ENCODE measurements at regions not wholly inside any gene's neighbourhood (a gene's known extent, or its start where the extent isn't known, plus 50 kb on each side); places are given as distances from the start of the nearest gene placed in this dataset.
"Not testable (repeated sequence)": the region's sequence is repeated elsewhere in the genome, so short reads cannot be mapped to it uniquely, and the experiment has no call there.

DNA sequence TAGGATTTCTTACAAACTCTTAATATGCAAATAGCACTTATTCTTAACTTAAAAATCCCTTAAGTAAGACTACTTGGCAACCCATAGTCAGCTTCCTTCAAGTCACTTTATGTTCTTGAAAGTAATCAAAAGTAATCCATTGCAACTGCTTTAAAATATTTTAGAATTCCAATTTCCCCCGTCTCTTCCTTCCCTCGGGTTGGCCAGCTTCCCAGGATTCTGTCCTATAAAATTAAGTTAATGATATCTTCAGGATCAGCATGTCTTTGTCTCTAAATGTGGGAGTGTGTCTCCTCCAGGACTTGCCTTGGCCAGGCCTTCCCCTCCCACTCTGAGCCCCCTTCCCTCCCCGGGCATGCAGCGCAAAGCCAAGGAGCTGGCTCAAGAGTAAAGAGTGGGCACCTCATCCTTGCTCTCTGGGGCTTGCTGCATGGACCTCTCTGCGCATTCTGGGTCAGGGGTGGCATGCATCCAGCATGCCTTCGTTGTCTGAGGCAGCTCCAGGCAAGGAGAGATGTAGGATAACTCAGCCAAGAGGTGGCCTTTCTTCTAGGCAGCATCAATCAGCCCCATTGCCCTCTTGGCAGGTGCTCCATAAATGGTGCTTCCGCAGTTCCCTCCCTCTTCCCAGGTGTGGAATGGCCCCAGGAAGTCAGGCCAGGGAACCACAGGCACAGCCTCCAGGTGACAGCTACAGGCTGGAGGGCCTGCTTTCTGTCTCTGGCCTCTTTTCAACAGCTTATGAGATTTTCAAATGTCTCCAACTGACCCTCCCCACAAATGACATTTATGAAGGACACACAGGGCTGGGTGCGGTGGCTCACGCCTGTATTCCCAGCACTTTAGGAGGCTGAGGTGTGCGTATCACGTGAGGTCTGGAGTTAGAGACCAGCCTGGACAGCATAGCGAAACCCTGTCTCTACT, 108.7 kb upstream of the ALDH1A3 start:
- Histone ChIP-seq H3K4me3 (ENCODE audit: low read depth, low read length) (no peak overlapping the region), H3K36me3 (ENCODE audit: control insufficient read depth, insufficient read depth, low read length) (no peaks in the 10 kb centered on the region), H3K27ac (ENCODE audit: low read depth, low read length) (no peak overlapping the region), H3K9me3 (ENCODE audit: control insufficient read depth, insufficient read depth, low read length) (peaks cover 4% of the 10 kb centered on the region; the same call in 1 of the 2 replicates), H3K9ac (ENCODE audit: low read depth, low read length) (no peak overlapping the region), H3K27me3 (ENCODE audit: control insufficient read depth, insufficient read depth, low read length) (no peaks in the 10 kb centered on the region), H3K4me1 (ENCODE audit: control insufficient read depth, insufficient read depth, low read length) (peaks cover 12% of the 10 kb centered on the region; the same call in 1 of the 2 replicates)

DNA sequence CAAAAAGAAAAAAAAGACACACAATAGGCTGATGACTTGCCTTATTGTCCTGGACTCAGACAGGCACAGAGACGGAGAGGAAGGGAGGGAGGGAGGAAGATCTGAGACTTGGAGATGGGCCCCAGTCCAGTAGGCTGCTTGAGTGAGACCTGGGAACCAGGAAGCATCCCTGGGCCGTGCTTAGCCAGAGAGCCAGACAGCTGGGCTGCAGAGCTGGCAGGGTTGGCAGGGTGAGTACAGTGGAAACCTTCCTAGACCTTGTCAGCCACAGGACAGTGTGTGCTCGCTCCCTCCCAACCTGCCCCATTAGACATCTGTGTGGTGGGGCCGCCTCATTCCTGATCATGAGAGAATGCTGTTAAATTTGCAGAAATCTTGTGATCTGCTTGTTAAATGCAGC, 107.9 kb upstream of the ALDH1A3 start:
- no peaks in the 10 kb centered on the region for H3K27me3 ChIP-seq (ENCODE audit: control insufficient read depth, insufficient read depth, low read length)
- H3K36me3 ChIP-seq (ENCODE audit: control insufficient read depth, insufficient read depth, low read length), result no peaks in the 10 kb centered on the region
- peaks cover 12% of the 10 kb centered on the region; the same call in 1 of the 2 replicates for H3K4me1 ChIP-seq (ENCODE audit: control insufficient read depth, insufficient read depth, low read length)
- H3K9me3 ChIP-seq (ENCODE audit: control insufficient read depth, insufficient read depth, low read length), result peaks cover 7% of the 10 kb centered on the region; the same call in 1 of the 2 replicates
- no peak overlapping the region for H3K27ac ChIP-seq (ENCODE audit: low read depth, low read length)
- no peak overlapping the region for H3K9ac ChIP-seq (ENCODE audit: low read depth, low read length)
- H3K4me3 ChIP-seq (ENCODE audit: low read depth, low read length), result no peak overlapping the region

DNA sequence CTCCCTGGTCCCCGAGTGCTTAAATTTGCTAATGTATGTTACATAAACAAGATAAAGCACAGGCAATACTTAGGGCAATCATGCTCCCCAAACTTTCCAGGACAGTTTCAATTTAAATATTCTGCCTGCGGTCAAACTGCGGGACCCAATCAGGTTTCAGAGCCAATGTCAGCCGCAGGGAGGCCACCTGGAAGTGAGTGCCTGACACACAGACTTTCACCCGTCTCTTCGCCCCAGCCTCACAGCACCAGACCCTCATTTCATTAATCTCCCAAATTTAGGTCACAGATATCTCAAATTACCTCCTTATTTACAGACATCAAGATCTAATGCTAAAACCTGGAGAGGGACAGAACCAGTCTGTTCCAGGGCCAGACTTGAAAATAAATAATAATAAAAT, 107.2 kb upstream of the ALDH1A3 start:
- H3K9me3 ChIP-seq (ENCODE audit: control insufficient read depth, insufficient read depth, low read length), result peaks cover 7% of the 10 kb centered on the region; the same call in 1 of the 2 replicates
- H3K9ac ChIP-seq (ENCODE audit: low read depth, low read length), result no peak overlapping the region
- H3K4me1 ChIP-seq (ENCODE audit: control insufficient read depth, insufficient read depth, low read length), result peaks cover 12% of the 10 kb centered on the region; the same call in 1 of the 2 replicates
- no peaks in the 10 kb centered on the region for H3K27me3 ChIP-seq (ENCODE audit: control insufficient read depth, insufficient read depth, low read length)
- H3K27ac ChIP-seq (ENCODE audit: low read depth, low read length), result no peak overlapping the region
- no peak overlapping the region for H3K4me3 ChIP-seq (ENCODE audit: low read depth, low read length)
- no peaks in the 10 kb centered on the region for H3K36me3 ChIP-seq (ENCODE audit: control insufficient read depth, insufficient read depth, low read length)

DNA sequence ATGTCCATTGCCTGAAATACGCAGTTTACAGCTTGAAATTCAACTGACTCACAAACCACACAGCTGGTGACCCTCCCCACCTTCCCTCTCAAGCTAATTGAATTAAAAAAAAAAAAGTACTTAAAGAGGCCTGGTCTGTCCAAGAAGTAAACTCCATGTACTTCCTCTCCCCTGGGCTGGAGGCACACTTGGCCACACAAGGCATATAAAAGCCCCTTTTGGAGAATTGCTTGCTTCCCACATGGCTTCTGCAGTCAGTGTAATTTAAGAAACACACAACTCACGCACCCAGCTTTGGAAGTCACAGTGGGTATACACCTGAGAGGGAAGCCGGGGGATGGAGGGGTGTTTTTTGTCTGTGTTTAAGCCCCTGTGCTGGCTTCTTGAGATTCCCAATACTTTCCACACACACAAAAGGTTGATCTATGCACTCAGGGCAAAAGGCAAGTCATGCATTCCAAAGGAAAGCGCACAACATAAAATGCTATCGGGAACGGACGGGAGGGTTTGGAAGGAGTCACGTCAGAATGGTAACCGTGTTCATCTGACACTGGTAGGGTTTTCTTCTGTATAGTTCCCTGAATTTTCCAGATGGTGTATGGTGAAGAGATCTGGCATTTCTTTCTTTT, 106.6 kb upstream of the ALDH1A3 start:
- Histone ChIP-seq H3K27ac (ENCODE audit: low read depth, low read length) (no peak overlapping the region), H3K9ac (ENCODE audit: low read depth, low read length) (no peak overlapping the region)

DNA sequence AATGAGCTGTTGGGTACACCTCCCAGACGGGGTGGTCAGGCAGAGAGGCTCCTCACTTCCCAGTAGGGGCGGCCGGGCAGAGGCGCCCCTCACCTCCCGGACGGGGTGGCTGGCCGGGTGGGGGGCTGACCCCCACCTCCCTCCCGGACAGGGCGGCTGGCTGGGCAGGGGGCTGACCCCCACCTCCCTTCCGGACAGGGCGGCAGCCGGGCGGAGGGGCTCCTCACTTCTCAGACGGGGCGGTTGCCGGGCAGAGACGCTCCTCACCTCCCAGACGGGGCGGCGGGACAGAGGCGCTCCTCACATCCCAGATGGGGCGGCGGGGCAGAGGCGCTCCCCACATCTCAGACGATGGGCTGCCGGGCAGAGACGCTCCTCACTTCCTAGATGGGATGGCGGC, 105.6 kb upstream of the ALDH1A3 start:
- not testable (repeated sequence) for H3K9me3 ChIP-seq (ENCODE audit: control insufficient read depth, insufficient read depth, low read length); H3K36me3 ChIP-seq (ENCODE audit: control insufficient read depth, insufficient read depth, low read length); H3K27me3 ChIP-seq (ENCODE audit: control insufficient read depth, insufficient read depth, low read length); H3K4me3 ChIP-seq (ENCODE audit: low read depth, low read length); H3K27ac ChIP-seq (ENCODE audit: low read depth, low read length); H3K9ac ChIP-seq (ENCODE audit: low read depth, low read length)
- peaks cover 12% of the 10 kb centered on the region; the same call in 1 of the 2 replicates for H3K4me1 ChIP-seq (ENCODE audit: control insufficient read depth, insufficient read depth, low read length)

More for the DNA sequence above, 106.6 kb upstream of the ALDH1A3 start:
- Histone ChIP-seq H3K4me3 (ENCODE audit: low read depth, low read length) (no peak overlapping the region), H3K27me3 (ENCODE audit: control insufficient read depth, insufficient read depth, low read length) (no peaks in the 10 kb centered on the region), H3K4me1 (ENCODE audit: control insufficient read depth, insufficient read depth, low read length) (peaks cover 12% of the 10 kb centered on the region; the same call in 1 of the 2 replicates), H3K36me3 (ENCODE audit: control insufficient read depth, insufficient read depth, low read length) (no peaks in the 10 kb centered on the region), H3K9me3 (ENCODE audit: control insufficient read depth, insufficient read depth, low read length) (peaks cover 7% of the 10 kb centered on the region; the same call in 1 of the 2 replicates)

DNA sequence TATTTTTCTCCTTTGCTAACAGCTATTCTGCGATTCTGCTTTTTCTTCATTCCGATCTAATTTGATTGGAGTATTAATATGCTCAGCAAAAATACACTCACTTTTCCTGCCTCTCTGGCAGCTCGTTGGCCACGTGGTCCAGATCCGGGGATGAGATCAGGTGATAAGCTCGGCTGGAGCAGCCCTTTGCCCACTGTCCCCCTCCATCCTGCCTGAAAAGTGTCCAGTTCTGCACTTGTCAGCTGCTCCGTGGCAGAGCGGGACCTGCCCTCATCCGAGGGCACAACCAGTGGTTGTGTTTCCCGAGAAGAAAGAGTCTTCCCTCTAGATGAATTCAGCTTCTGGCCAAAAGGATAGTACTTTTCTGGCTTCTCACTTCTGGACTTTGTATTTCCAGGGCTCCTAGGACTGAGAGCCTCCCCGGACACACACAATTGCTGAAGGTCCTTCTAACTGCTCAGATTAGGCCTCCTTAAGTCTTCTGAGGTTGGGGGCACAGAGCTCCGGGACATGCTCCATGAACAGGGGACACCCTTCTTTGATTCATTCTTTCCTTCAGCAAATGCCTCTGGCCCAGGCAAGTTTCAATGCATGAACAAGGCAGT, 103.9 kb upstream of the ALDH1A3 start:
- no peak overlapping the region for H3K27ac ChIP-seq (ENCODE audit: low read depth, low read length)
- H3K4me1 ChIP-seq (ENCODE audit: control insufficient read depth, insufficient read depth, low read length), result peaks cover 12% of the 10 kb centered on the region; the same call in 1 of the 2 replicates
- H3K9ac ChIP-seq (ENCODE audit: low read depth, low read length), result no peak overlapping the region

DNA sequence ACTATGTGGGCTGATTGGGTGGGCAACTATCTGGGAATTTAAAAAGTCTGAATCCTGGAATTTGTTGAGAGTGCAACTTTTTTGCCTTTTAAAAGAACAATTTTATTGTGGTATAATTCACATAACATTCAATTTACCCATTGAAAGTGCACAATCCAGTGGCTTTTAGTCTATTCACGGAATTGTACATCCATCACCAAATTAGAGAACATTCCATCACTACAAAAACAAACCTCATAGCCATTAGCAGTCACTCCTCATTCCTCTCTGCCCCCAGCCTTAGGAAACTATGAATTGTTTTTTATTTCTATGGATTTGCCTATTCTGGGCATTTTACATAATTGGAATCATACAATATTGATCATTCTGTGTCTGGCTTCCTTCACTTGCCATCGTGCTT, 101.8 kb upstream of the ALDH1A3 start:
- Histone ChIP-seq H3K27me3 (ENCODE audit: control insufficient read depth, insufficient read depth, low read length) (no peaks in the 10 kb centered on the region), H3K4me1 (ENCODE audit: control insufficient read depth, insufficient read depth, low read length) (peaks cover 10% of the 10 kb centered on the region; the same call in 1 of the 2 replicates), H3K9me3 (ENCODE audit: control insufficient read depth, insufficient read depth, low read length) (peaks cover 7% of the 10 kb centered on the region; the same call in 1 of the 2 replicates), H3K27ac (ENCODE audit: low read depth, low read length) (no peak overlapping the region), H3K9ac (ENCODE audit: low read depth, low read length) (no peak overlapping the region), H3K36me3 (ENCODE audit: control insufficient read depth, insufficient read depth, low read length) (no peaks in the 10 kb centered on the region), H3K4me3 (ENCODE audit: low read depth, low read length) (no peak overlapping the region)

More for the DNA sequence above, 103.9 kb upstream of the ALDH1A3 start:
- no peak overlapping the region for H3K4me3 ChIP-seq (ENCODE audit: low read depth, low read length)
- no peaks in the 10 kb centered on the region for H3K36me3 ChIP-seq (ENCODE audit: control insufficient read depth, insufficient read depth, low read length)
- no peaks in the 10 kb centered on the region for H3K27me3 ChIP-seq (ENCODE audit: control insufficient read depth, insufficient read depth, low read length)
- peaks cover 7% of the 10 kb centered on the region; the same call in 1 of the 2 replicates for H3K9me3 ChIP-seq (ENCODE audit: control insufficient read depth, insufficient read depth, low read length)

DNA sequence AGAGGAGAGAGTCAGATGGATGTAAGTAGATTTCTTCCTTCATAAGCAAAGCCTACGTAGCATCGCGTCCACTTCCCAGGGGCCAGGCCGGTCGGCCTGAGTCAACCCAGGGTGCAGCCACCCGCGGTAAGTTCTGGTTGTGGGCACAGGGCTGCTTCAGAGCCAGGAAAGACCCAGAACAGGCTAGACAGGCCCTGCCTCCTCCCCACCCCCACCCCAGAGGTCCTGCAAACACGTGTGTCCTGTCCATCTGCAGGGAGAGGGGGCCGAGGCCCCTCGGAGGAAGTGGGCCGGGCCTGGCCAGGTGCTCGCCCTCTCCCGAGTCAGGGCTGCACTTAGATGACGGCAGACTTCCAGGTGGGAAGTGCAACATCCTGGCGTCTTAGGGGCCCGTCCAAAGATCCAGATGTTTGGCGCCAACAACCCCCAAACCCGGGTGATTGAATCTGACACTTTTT, 100.8 kb upstream of the ALDH1A3 start:
- Histone ChIP-seq H3K9ac (ENCODE audit: low read depth, low read length) (no peak overlapping the region), H3K4me1 (ENCODE audit: control insufficient read depth, insufficient read depth, low read length) (0 out of 2 replicates have a peak, but pooled peaks cover 6% of the 10 kb centered on the region), H3K4me3 (ENCODE audit: low read depth, low read length) (no peak overlapping the region), H3K27me3 (ENCODE audit: control insufficient read depth, insufficient read depth, low read length) (no peaks in the 10 kb centered on the region), H3K36me3 (ENCODE audit: control insufficient read depth, insufficient read depth, low read length) (no peaks in the 10 kb centered on the region), H3K27ac (ENCODE audit: low read depth, low read length) (no peak overlapping the region), H3K9me3 (ENCODE audit: control insufficient read depth, insufficient read depth, low read length) (peaks cover 7% of the 10 kb centered on the region; the same call in 1 of the 2 replicates)

DNA sequence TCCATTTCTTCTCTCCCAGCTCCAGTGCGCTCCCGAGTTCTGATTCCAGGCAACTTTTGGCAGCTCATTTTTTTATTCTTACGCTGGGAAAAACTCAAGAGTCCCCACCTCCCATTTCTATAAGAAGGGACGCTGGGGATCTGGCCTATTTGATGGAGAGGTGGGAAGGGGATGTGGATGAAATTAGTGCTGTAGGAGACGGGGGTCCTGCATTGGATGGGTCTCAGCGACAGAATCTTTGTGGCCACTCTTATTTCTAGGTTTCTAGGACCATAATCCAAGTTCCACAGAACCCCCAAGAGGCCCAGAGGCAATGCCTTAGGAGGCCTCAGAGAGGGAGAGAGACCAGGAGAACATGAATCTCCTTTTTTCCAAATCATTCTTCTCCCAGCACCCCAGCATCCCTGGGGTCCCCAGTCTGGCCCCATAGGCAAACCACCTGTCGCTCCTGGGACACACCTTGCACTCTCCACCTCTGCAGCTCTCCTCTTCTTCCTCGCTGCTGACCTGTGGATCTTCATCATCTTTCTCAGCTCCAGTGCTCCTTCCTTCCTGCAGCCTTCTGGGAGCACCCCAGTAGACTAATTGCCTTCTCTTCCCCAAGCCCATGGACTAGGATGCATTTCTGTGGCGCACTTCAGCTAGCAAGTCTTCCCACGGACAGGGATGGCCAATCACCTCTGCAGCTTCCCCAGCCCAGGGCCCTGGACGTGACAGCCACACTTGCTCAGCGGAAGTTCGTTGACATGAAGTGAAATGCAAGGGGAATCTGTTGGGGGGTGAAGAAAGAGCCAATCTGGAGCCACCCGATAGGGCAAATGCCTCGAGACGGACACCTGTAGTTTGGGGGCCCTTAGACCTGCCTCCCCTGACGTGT, 100.1 kb upstream of the ALDH1A3 start:
- Histone ChIP-seq H3K4me1 (ENCODE audit: control insufficient read depth, insufficient read depth, low read length) (0 out of 2 replicates have a peak, but pooled peaks cover 6% of the 10 kb centered on the region), H3K4me3 (ENCODE audit: low read depth, low read length) (no peak overlapping the region), H3K27me3 (ENCODE audit: control insufficient read depth, insufficient read depth, low read length) (no peaks in the 10 kb centered on the region), H3K9me3 (ENCODE audit: control insufficient read depth, insufficient read depth, low read length) (peaks cover 7% of the 10 kb centered on the region; the same call in 1 of the 2 replicates), H3K27ac (ENCODE audit: low read depth, low read length) (no peak overlapping the region), H3K9ac (ENCODE audit: low read depth, low read length) (no peak overlapping the region), H3K36me3 (ENCODE audit: control insufficient read depth, insufficient read depth, low read length) (no peaks in the 10 kb centered on the region)

All from HUES48 (cell line).